TTC549 (cell line): ENCODE measurements at regions not wholly inside any gene's neighbourhood (a gene's known extent, or its start where the extent isn't known, plus 50 kb on each side); places are given as distances from the start of the nearest gene placed in this dataset.

ENCODE experiments used
- FAIRE-seq: peaks from 2 replicates; lab custom pipeline; 2012; peaks lifted over from hg19 to GRCh38; lab: Jason Lieb, UNC

GRCh38 chr18:55875371-55875901 lies 287.4 kb upstream of the TCF4 start:
- FAIRE-seq, result no peak

- FAIRE-seq, result no peak
Measured at GRCh38 chr18:55869556-55870501, 281.8 kb upstream of the TCF4 start.

DNA sequence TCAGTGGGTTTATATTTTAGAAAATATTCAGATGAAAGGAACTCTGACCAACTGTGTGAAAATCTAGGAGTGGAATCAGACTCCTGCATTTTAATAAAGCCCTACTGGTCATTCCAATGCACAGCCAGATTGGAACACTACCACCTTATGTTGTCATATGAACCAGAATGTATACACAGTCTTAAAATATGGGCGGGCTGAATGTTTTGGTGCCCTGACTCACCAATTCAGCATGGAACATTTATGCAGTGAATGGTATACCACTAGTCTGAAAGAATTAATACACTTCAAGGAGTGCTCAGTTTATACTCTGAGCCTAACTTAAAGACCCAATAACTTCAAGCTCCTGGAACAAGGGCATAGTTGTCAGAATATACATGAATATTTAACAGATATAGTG lies 280.9 kb upstream of the TCF4 start:
- FAIRE-seq, result no peak

DNA sequence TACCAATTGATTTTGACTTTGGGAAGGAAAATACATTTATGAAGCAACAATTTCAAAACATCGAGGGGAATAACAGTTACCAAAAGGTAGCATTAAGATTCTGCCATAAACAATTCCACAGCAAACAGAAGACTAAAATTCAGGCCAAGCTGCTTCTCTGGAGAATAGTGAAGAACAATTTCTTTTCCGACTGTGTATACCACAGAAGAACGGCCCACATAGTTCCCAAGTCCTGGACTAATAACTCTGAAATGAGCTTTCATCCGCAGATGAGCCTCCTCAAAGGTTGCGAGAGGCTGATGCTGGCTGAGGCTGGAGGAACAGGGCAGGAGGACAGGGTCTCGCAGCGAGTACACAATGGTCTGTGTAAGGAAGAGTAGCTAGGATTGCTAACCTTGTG lies 278.9 kb upstream of the TCF4 start:
- no peak for FAIRE-seq

GRCh38 chr18:55866006-55866405 lies 278.0 kb upstream of the TCF4 start:
- no peak for FAIRE-seq

GRCh38 chr18:55864281-55864680 lies 276.3 kb upstream of the TCF4 start:
- FAIRE-seq, result no peak

DNA sequence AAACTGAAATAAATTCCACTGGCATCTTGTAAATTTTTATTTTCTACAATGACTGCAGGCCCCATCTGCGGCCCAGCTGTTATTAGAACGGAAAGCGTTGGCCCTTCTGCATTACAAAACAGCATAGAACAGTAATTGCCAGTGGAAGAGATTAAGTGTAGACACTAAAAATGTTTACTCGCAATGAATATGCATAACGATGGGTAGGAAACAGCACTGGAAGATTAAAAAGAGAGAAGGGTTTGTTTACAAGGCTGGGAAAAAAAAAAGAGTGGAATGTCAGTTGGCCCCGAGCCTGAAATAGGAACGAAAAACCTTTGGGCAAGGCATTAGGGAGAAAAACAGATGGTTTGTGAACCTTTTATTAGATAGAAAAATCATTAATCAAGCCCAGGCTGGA lies 275.9 kb upstream of the TCF4 start:
- FAIRE-seq, result no peak

DNA sequence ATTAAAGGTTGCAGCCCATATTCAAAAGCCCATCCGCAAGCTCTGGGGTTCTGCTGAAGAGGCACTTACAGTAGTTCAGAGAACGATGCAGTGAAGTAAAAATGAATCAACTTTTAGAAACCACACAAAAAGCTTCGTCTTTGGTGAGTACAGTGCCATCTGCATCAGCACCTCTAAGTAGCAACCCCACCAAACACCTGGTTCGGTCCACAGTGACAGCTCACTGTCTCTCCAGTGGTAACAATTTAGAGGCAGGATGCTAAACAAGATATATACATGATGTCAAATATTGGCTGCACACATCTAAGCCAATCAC lies 275.4 kb upstream of the TCF4 start:
- FAIRE-seq, result no peak

GRCh38 chr18:55862693-55863390 lies 274.9 kb upstream of the TCF4 start:
- FAIRE-seq, result no peak

DNA sequence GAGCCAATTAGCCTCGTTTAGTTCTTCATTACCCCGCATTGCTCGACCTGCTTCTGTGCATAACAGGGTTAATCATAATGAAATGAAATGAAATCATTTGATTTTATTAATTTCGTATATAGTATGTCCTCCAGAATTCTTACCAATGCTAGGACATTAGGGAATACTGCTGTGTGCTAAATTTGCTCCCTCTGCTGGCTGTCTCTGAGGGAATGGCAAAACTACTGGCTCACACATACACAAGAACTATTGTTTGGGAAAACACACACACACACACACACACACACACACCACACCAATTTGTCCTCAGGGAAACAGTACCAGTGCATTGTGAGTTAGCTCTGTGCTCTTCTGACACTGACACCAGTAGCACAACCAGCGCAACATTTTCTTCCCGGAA lies 273.3 kb upstream of the TCF4 start:
- no peak for FAIRE-seq

DNA sequence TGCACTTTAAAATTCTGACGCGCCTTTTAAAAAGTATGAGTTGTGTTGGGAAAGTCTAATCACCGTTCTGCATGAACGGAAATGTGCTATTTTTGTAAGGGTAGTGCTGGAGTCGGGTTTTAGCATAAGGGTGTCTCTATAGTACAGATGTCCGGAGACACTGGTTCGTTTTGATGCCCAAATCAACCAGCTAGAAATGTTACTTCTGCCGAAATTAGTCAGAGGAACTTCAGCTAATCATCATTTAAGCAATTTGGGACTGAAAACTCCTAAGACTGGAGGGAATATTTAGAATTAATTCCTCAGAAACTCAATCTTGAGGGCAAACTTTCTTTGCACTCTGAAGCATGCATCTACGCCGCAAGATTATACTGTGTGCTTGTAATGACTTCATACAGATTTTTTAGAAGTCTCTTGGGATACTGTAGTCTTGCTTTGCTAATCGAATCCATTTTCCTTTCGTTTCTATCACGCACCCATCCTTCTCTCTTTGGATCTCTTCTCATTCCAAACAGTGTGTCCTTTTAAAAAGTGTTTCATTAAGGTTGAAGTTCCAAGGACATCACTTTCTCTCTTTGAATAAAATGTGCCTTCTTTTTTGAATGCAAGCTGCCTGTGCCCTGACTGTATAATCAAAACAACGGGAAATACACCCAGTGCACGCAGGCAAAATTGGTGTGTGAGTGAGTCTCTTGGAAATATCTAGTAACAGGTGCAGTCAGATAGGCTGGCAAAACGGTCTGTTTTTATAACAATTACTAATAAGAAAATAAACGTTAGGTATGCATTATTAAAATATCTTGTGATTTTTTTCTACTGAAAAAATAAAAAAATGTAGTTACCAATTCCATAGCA lies 270.9 kb upstream of the TCF4 start:
- no peak for FAIRE-seq

- no peak for FAIRE-seq
Measured at GRCh38 chr18:55857956-55858355, 270.0 kb upstream of the TCF4 start.

DNA sequence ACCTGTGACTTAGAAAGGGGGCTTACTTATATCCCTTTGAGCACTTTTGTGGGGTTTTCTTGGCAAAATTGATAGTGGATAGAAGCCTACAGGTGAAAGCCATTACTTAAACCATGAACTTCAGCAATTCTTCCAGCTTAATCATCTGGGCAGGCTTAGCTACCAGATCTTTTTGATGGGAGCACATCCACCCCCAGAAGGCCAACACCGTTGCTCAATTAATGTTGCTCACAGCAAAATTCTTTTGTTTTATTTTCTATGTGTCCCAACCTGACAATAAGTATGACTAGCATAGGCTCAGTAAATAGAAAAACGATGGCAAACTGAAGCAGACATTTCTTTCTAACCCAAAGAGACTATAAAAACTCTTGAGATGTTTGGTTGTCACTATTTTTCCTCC lies 269.4 kb upstream of the TCF4 start:
- no peak for FAIRE-seq

GRCh38 chr18:55856679-55857078 lies 268.7 kb upstream of the TCF4 start:
- no peak for FAIRE-seq

DNA sequence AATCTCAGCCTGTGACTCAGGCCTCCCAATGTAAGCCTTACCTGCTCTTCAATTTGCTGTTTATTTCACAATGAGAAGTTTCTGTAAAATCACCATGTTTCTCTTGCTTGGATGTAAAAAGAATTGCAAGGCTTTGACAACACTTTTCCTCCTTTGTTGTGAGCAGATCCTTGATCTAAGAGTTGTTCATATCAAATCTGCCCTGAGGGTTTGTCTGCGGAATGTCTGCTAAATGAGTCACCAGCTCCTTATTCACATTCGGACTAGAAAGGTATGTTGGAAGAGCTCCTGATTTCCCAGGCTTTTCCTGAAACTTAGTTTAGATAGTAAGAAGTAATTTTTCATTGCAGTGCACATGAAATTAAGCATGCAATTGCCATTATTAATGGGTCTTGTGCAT lies 268.2 kb upstream of the TCF4 start:
- FAIRE-seq, result no peak

DNA sequence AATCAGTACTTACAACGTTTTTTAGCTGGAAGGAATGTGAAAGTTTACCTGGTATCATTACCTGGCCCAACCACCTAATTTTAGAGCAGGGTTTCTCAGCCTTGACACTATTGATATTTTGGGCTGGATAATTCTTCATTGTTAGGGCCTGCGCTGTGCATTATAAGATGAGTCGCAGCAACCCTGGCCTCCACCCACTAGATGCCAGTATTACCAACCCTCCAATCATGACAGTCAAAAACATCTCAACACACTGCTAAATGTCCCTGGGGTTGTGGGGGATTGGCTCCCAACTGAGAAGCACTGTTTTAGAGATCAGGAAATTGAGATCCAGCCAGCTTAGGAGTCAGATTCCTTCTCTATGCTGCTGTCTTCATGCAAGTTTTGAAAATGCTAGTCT lies 265.3 kb upstream of the TCF4 start:
- FAIRE-seq, result no peak

- FAIRE-seq, result no peak
Measured at GRCh38 chr18:55850904-55851303, 262.9 kb upstream of the TCF4 start.

DNA sequence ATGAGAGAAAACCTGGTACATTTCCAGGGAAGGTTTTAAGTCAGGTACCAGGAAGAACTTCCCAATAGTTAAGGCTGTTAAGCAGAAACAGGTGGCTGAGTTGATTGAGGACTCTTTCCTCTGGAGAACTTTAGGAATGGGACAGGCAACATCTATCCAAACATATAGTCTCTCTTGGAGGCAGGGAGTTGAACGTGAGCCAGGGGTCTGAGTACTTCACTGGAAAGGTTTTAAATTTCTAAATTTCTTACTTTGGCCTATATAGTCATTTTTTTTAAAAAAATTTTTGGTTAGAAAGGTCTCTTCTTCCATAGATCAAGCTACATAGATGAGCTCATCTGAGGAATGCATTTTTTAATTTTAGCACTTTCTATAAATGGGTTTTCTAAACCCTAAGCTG lies 261.4 kb upstream of the TCF4 start:
- FAIRE-seq, result no peak

GRCh38 chr18:55847960-55848359 lies 260.0 kb upstream of the TCF4 start:
- FAIRE-seq, result no peak

DNA sequence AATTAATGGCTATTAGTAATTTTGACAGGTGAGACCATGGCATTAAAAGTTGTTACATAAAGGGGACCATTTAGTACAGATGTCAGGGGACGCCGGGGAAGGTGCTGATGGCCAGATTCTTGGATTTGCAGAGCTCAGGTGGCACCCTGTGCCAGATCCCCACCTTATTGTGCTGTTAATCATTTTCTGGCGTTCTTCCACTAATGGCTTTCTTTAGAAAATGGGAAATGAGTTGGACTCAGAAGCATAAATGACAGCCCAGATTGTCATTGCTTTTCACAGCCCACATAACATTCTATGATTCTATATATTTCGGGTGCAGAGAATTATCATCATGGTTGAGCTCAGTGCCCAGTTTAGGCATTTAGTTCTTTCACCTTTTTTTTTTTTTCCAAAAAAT lies 257.2 kb upstream of the TCF4 start:
- no peak for FAIRE-seq

- no peak for FAIRE-seq
Measured at GRCh38 chr18:55844382-55844781, 256.4 kb upstream of the TCF4 start.

DNA sequence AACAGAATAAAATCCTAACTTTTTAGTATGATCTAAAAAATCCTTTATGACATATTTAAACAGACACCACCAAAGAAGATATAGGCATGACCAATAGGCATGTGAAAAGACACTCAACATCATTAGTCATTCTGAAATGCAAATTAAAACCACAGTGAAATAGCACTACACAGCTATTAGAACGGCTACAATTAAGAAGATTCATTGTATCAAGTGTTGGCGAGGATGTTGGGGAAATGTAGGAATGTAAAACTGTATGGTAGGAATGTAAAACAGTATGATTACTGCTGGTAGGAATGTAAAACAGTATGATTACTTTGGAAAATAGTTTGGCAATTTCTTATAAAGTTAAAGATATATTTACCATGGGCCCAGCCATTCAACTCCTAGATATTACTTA lies 253.3 kb upstream of the TCF4 start:
- no peak for FAIRE-seq
